PC-9 (cell line): ENCODE measurements at regions not wholly inside any gene's neighbourhood (a gene's known extent, or its start where the extent isn't known, plus 50 kb on each side); places are given as distances from the start of the nearest gene placed in this dataset.

ENCODE experiments used
- BruUV-seq: library from RNA; stranded (reverse); fragments of 400-500 nt; replicated peaks from 2 replicates; lab custom pipeline; 2021; lab: Mats Ljungman, UMichigan
- CTCF ChIA-PET: fragments of 300-600 bp; sonication (Branson Sonifier 250); formaldehyde crosslinking; loops from one replicate; lab custom pipeline; 2022; ENCODE audit warnings: antibody characterized with exemption; lab: Charles Lee
- POLR2A ChIA-PET: fragments of 300-600 bp; sonication (Branson Sonifier 250); formaldehyde crosslinking; loops from one replicate; lab custom pipeline; 2022; ENCODE audit warnings: antibody characterized with exemption; ENCODE audit not compliant: unreplicated experiment; lab: Charles Lee
- DNase-seq, 2 experiments: peaks; one replicate each; pipeline versions ENCODE4 v3.0.0 to v3.0.0-alpha.2; 2015 to 2022; ENCODE audit warnings: mixed read lengths in 1 of 2
- H2AFZ ChIP-seq: fragments of 200-600 bp; sonication (generic); 2 replicates; pipeline ENCODE4 v1.8.1; 2017; ENCODE audit warnings: antibody characterized with exemption
- H3F3A ChIP-seq: fragments of 200-600 bp; sonication (generic); 2 replicates; pipeline ENCODE4 v1.8.1; 2017; ENCODE audit warnings: antibody characterized with exemption, mild to moderate bottlenecking, low read depth; ENCODE audit not compliant: insufficient read depth
- H3K27ac ChIP-seq: fragments of 200-600 bp; sonication (generic); 2 replicates; pipeline ENCODE4 v1.6.1; 2016; ENCODE audit warnings: mixed run types
- H3K27me3 ChIP-seq: fragments of 200-600 bp; sonication (generic); 2 replicates; pipeline ENCODE4 v1.6.1; 2016; ENCODE audit warnings: low read depth, mixed run types; ENCODE audit not compliant: insufficient read depth
- H3K36me3 ChIP-seq: fragments of 200-600 bp; sonication (generic); 2 replicates; pipeline ENCODE4 v1.6.1; 2016; ENCODE audit warnings: low read depth, mixed run types
- H3K4me1 ChIP-seq: fragments of 200-600 bp; sonication (generic); replicated peaks from 2 replicates; pipeline ENCODE4 v1.6.1; 2016; ENCODE audit warnings: mixed run types; ENCODE audit not compliant: insufficient read depth
- H3K4me2 ChIP-seq: fragments of 200-600 bp; sonication (generic); 2 replicates; pipeline ENCODE4 v1.6.1; 2017; ENCODE audit warnings: mixed run types
- H3K4me3 ChIP-seq: fragments of 200-600 bp; sonication (generic); 2 replicates; pipeline ENCODE4 v1.6.1; 2016; ENCODE audit warnings: mixed run types
- H3K79me2 ChIP-seq: fragments of 200-600 bp; sonication (generic); 2 replicates; pipeline ENCODE4 v1.6.1; 2017; ENCODE audit warnings: low read depth, mixed run types
- H3K9me2 ChIP-seq: fragments of 200-600 bp; sonication (generic); 2 replicates; pipeline ENCODE4 v1.8.1; 2017; ENCODE audit warnings: mild to moderate bottlenecking; ENCODE audit not compliant: insufficient read depth
- H3K9me3 ChIP-seq: fragments of 200-600 bp; sonication (generic); 2 replicates; pipeline ENCODE4 v1.8.1; 2016; ENCODE audit warnings: low read depth; ENCODE audit not compliant: insufficient read depth
- H4K20me1 ChIP-seq: fragments of 200-600 bp; sonication (generic); 2 replicates; pipeline ENCODE4 v1.8.1; 2017; ENCODE audit not compliant: insufficient read depth
- CTCF ChIP-seq: fragments of 200-600 bp; sonication (generic); conservative IDR thresholded peaks from 2 replicates; pipeline ENCODE4 v1.6.1; 2017; ENCODE audit warnings: mixed run types, antibody characterized with exemption, mild to moderate bottlenecking, moderate library complexity
- EZH2 ChIP-seq: fragments of 200-600 bp; sonication (generic); IDR thresholded peaks from 2 replicates; pipeline ENCODE4 v1.8.0; 2017; ENCODE audit warnings: antibody characterized with exemption, low read depth
- intact Hi-C: fragments of 100-400 bp; cut with micrococcal nuclease; formaldehyde crosslinking; loops from one replicate; pipeline ENCODE4 v1.10.0; 2022; ENCODE audit not compliant: unreplicated experiment

GRCh38 chr4:125387770-125388169 lies 73.0 kb downstream of the FAT4 start:
- H3K79me2 ChIP-seq = no peaks in the 10 kb centered on the region
- H2AFZ ChIP-seq = no peak overlapping the region
- no peak for DNase-seq
- ChIA-PET CTCF (no interaction called here), POLR2A (no interaction called here)
- H3F3A ChIP-seq = no peaks in the 10 kb centered on the region
- no peaks in the 10 kb centered on the region for H3K27me3 ChIP-seq
- no peaks in the 10 kb centered on the region for H3K36me3 ChIP-seq
- 0 out of 2 replicates have a peak, but pooled peaks cover 4% of the 10 kb centered on the region for H3K9me2 ChIP-seq
- no peak overlapping the region for H3K27ac ChIP-seq
- no peaks in the 10 kb centered on the region for H3K9me3 ChIP-seq
- no peaks in the 10 kb centered on the region for H4K20me1 ChIP-seq
- intact Hi-C loops = loop anchor here (2.0 to 10.0 kb wide), 2 partner anchors 73 to 347 kb away; partner anchors contain the start of gene FAT4
- H3K4me3 ChIP-seq = no peak overlapping the region
- no peaks in the 10 kb centered on the region for H3K4me1 ChIP-seq
- BruUV-seq = no TSS peak
- no peak overlapping the region for H3K4me2 ChIP-seq
- TF ChIP-seq EZH2 (no peak), CTCF (no peak)

GRCh38 chr4:125388613-125389012 lies 73.9 kb downstream of the FAT4 start:
- Histone ChIP-seq H3K79me2 (no peaks in the 10 kb centered on the region), H3K4me1 (no peaks in the 10 kb centered on the region), H3K4me3 (no peak overlapping the region), H3K27ac (no peak overlapping the region), H3K9me2 (0 out of 2 replicates have a peak, but pooled peaks cover 4% of the 10 kb centered on the region), H3K27me3 (no peaks in the 10 kb centered on the region), H2AFZ (no peak overlapping the region), H3K36me3 (no peaks in the 10 kb centered on the region), H3K4me2 (no peak overlapping the region), H3F3A (no peaks in the 10 kb centered on the region), H3K9me3 (no peaks in the 10 kb centered on the region), H4K20me1 (no peaks in the 10 kb centered on the region)
- ChIA-PET CTCF (interaction anchor here (0.6 kb wide), 1 partner anchor 1159 kb away, joined by 3 read pairs; no protein-coding TSS in a partner anchor), POLR2A (no interaction called here)
- DNase-seq = no peak
- no TSS peak for BruUV-seq
- intact Hi-C loops = loop anchor here (2.0 to 10.0 kb wide), 2 partner anchors 74 to 346 kb away; partner anchors contain the start of gene FAT4
- TF ChIP-seq CTCF (no peak), EZH2 (no peak)

GRCh38 chr4:125389713-125390112 lies 75.0 kb downstream of the FAT4 start:
- TF ChIP-seq EZH2 = no peak
- TF ChIP-seq CTCF = no peak
- CTCF ChIA-PET = no interaction called here

More at GRCh38 chr4:125389713-125390112, 75.0 kb downstream of the FAT4 start:
- H3K4me1 ChIP-seq = no peaks in the 10 kb centered on the region
- no peak overlapping the region for H3K4me3 ChIP-seq
- H2AFZ ChIP-seq = no peak overlapping the region
- intact Hi-C loops = loop anchor here (2.0 to 10.0 kb wide), 2 partner anchors 75 to 345 kb away; partner anchors contain the start of gene FAT4
- no peaks in the 10 kb centered on the region for H3K36me3 ChIP-seq
- no peaks in the 10 kb centered on the region for H4K20me1 ChIP-seq
- no peak overlapping the region for H3K4me2 ChIP-seq
- POLR2A ChIA-PET = no interaction called here
- no peaks in the 10 kb centered on the region for H3K79me2 ChIP-seq
- peak; percentile 4 to 46 for DNase-seq
- no peaks in the 10 kb centered on the region for H3K9me3 ChIP-seq
- H3K27me3 ChIP-seq = no peaks in the 10 kb centered on the region
- no TSS peak for BruUV-seq
- H3K9me2 ChIP-seq = 0 out of 2 replicates have a peak, but pooled peaks cover 4% of the 10 kb centered on the region
- H3F3A ChIP-seq = no peaks in the 10 kb centered on the region
- H3K27ac ChIP-seq = no peak overlapping the region
